ENCODE measurements at regions not wholly inside any gene's neighbourhood (a gene's known extent, or its start where the extent isn't known, plus 50 kb on each side); places are given as distances from the start of the nearest gene placed in this dataset.

DNA sequence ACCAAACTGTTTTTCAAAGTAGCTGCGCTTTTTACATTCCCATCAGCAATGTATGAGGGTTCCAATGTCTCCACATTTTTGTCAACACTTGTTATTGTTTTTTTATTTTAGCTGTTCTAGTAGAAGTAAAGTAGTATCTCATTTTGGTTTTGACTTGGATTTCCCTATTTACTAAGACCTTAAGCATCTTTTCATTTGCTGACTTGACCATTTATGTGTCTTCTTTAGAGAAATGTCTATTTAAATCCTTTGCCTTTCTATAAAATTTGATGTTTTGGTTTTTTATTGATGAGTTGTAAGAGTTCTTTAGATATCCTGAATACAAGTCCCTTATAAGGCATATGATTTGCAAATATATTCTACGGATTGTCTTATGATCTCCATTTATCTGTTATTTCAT, 110.6 kb downstream of the CD164 start:
- Histone ChIP-seq H3K27me3 (ENCODE audit: low read depth) (no peaks in the 10 kb centered on the region), H3K9me3 (replicated peaks) (peaks cover 26% of the 10 kb centered on the region), H3K36me3 (no peaks in the 10 kb centered on the region), H3K27ac (replicated peaks) (no peak overlapping the region), H3K4me3 (no peak overlapping the region), H3K4me1 (no peaks in the 10 kb centered on the region)
- TF ChIP-seq, protein P1, sequence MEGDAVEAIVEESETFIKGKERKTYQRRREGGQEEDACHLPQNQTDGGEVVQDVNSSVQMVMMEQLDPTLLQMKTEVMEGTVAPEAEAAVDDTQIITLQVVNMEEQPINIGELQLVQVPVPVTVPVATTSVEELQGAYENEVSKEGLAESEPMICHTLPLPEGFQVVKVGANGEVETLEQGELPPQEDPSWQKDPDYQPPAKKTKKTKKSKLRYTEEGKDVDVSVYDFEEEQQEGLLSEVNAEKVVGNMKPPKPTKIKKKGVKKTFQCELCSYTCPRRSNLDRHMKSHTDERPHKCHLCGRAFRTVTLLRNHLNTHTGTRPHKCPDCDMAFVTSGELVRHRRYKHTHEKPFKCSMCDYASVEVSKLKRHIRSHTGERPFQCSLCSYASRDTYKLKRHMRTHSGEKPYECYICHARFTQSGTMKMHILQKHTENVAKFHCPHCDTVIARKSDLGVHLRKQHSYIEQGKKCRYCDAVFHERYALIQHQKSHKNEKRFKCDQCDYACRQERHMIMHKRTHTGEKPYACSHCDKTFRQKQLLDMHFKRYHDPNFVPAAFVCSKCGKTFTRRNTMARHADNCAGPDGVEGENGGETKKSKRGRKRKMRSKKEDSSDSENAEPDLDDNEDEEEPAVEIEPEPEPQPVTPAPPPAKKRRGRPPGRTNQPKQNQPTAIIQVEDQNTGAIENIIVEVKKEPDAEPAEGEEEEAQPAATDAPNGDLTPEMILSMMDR (IDR thresholded peaks at IDR 0.05; ENCODE audit: borderline replicate concordance) = no peak
- intact Hi-C loops (cut with micrococcal nuclease) = no loop called here
- no peak for DNase-seq

DNA sequence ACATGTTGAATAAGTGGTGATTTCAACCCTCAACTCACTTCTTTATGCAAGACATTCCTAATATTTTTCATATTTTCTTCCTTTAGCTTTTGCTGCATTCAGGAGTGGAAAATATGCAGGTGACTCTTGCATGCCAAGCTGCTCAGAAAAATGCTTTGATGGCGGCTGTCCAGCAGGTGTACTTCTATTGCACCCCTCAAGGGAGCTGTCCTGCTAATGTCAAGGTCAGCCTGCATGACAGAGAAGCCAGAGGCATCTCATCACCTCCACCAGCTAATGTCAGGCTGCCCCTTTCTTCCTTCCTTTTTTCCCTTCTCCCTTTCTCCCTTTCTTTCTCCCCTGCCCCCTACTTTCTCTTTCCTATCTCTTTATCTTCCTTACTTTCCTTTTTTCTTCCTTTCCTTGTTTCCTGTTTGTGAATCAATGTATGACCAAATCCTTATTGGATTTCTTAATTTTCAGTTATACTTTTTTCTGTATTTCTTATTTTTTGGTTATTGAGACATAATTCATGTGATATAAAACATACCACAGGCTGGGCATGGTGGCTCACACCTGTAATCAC, 112.2 kb downstream of the CD164 start:
- Histone ChIP-seq H3K9me3 (replicated peaks) (peaks cover 26% of the 10 kb centered on the region), H3K27me3 (ENCODE audit: low read depth) (no peaks in the 10 kb centered on the region), H3K4me3 (no peak overlapping the region), H3K27ac (replicated peaks) (no peak overlapping the region), H3K4me1 (no peaks in the 10 kb centered on the region), H3K36me3 (no peaks in the 10 kb centered on the region)
- intact Hi-C loops (cut with micrococcal nuclease) = no loop called here
- no peak for DNase-seq
- TF ChIP-seq, protein P1 (IDR thresholded peaks at IDR 0.05; ENCODE audit: borderline replicate concordance) = no peak

DNA sequence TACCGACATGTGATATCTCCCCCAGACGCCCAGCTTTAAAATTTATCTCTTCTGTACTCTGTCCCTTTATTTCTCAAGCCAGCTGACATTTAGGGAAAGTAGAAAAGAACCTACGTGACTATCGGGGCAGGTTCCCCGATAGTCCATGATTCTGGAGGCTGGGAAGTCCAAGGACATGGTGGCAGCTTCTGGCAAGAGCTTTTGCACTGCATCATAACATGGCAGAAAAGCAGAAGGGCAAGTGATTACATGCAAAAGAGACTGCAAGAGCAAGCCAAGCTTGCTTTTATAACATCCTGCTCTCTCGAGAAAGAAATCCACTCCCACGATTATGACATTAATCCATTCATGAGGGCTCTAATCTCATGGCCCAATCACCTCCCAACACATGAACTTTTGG, 113.2 kb downstream of the CD164 start:
- no peak overlapping the region for H3K27ac ChIP-seq (replicated peaks)
- no peaks in the 10 kb centered on the region for H3K27me3 ChIP-seq (ENCODE audit: low read depth)
- no peak for DNase-seq
- H3K9me3 ChIP-seq (replicated peaks) = peaks cover 21% of the 10 kb centered on the region
- intact Hi-C loops (cut with micrococcal nuclease) = no loop called here
- no peaks in the 10 kb centered on the region for H3K36me3 ChIP-seq
- TF ChIP-seq, protein P1 (IDR thresholded peaks at IDR 0.05; ENCODE audit: borderline replicate concordance) = no peak
- no peak overlapping the region for H3K4me3 ChIP-seq
- no peaks in the 10 kb centered on the region for H3K4me1 ChIP-seq

DNA sequence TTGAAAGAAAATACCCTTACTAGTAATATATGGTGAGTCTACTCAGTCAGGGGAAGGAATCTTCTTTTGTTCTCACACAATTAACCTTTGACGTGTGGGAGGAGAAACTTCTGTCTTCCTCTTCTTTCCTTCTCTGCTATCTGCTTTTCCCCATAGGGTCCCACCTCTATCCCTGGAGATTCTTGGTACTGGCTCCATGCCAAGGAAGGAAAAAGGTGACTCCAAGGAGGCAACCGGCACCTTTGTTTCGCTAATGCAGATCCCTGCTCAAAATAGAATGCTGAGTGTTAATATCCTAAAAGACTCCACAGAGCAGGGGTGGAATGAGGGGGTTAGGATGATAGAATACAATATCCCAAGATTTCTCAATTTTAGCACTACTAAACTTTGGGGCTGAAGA, 116.7 kb downstream of the CD164 start:
- Histone ChIP-seq H3K36me3 (no peaks in the 10 kb centered on the region), H3K27ac (replicated peaks) (no peak overlapping the region), H3K27me3 (ENCODE audit: low read depth) (no peaks in the 10 kb centered on the region), H3K4me3 (no peak overlapping the region), H3K4me1 (peaks cover 9% of the 10 kb centered on the region), H3K9me3 (replicated peaks) (peaks cover 15% of the 10 kb centered on the region)
- intact Hi-C loops (cut with micrococcal nuclease) = no loop called here
- DNase-seq = no peak
- TF ChIP-seq, protein P1 (IDR thresholded peaks at IDR 0.05; ENCODE audit: borderline replicate concordance) = no peak

DNA sequence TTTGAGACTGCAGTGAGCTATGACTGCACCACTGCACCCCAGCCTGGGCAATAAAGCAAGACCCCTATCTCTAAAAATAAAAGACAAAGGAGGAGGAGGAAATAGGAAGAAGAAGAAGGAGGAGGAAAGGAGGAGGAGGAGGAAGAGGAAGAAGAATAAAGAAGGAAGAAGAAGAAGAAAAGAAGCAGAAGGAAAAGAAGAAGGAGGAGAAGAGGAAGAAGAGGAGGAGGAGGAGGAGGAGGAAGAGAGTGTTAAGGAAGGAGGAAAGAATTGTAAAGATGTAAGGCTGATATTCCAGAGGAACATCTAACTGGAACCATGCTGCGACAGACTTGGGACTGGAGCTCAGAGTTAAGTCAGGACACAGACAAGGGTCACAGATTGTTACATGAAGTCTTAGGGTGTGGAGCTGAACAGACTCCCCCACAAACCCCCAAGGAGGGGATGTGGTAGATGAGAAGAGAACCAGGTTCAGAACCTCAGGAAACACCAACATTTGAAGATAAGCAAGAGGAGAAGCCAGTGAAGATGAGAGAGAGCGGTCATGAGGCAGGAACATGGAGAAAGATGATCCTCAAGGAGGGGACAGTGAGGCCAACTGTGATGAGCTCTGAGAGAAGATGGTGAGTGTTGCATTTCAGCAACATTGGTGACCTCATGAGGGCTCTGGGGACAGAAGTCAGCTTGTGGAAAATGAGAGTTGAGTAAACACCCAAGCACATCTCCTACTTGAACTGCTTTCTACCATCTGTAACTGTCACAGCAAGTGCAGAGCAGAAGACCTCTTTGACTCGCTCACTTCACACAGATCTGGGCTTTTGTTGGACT, 118.2 kb downstream of the CD164 start:
- Histone ChIP-seq H3K4me1 (peaks cover 9% of the 10 kb centered on the region), H3K27me3 (ENCODE audit: low read depth) (no peaks in the 10 kb centered on the region), H3K27ac (replicated peaks) (no peak overlapping the region), H3K9me3 (replicated peaks) (peaks cover 9% of the 10 kb centered on the region), H3K36me3 (no peaks in the 10 kb centered on the region), H3K4me3 (no peak overlapping the region)
- no peak for DNase-seq
- intact Hi-C loops (cut with micrococcal nuclease) = no loop called here
- TF ChIP-seq, protein P1 (IDR thresholded peaks at IDR 0.05; ENCODE audit: borderline replicate concordance) = no peak

Data from left ventricle myocardium inferior (tissue), 1 donor.